ENCODE measurements at regions not wholly inside any gene's neighbourhood (a gene's known extent, or its start where the extent isn't known, plus 50 kb on each side); places are given as distances from the start of the nearest gene placed in this dataset.

- no peak for DNase-seq (ENCODE audit: low read depth)
- TF ChIP-seq, protein P1, sequence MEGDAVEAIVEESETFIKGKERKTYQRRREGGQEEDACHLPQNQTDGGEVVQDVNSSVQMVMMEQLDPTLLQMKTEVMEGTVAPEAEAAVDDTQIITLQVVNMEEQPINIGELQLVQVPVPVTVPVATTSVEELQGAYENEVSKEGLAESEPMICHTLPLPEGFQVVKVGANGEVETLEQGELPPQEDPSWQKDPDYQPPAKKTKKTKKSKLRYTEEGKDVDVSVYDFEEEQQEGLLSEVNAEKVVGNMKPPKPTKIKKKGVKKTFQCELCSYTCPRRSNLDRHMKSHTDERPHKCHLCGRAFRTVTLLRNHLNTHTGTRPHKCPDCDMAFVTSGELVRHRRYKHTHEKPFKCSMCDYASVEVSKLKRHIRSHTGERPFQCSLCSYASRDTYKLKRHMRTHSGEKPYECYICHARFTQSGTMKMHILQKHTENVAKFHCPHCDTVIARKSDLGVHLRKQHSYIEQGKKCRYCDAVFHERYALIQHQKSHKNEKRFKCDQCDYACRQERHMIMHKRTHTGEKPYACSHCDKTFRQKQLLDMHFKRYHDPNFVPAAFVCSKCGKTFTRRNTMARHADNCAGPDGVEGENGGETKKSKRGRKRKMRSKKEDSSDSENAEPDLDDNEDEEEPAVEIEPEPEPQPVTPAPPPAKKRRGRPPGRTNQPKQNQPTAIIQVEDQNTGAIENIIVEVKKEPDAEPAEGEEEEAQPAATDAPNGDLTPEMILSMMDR (conservative IDR thresholded peaks at IDR 0.05; ENCODE audit: low read depth, low read length), result no peak
Measured at GRCh38 chr18:78159397-78159796, 820.2 kb upstream of the SALL3 start.

DNA sequence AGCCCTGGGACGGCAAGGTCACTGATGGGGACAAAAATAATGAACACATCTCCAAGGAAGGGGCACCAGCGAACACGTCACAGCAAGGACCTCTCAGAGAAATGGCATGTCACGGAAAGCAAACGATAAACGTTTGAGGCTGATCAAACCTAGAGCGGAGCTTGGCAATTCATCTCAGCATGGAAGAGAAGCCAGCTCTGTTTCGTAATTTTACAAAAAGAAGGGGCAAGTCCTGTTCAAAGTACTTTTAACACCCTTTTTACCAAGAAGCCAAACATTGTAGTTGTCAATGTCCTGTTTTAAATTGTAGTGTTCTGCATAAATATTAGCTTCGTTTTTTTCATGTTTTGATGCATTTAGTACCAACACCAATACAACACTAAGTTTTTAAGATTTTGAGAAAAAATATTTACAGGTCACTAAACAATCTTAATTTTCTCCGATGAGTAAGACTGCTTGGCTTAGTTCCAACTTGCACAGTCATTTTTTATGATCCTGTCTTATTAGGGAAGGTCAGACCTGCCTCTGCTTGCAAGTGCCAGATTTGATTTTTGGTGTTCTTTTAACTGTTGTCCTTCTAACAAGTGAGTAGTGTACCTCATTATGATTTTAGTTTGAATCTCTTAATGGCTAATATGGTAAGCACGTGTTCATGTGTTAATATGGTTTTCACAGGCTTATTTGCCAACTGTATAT lies 818.5 kb upstream of the SALL3 start:
- TF ChIP-seq, protein P1 (conservative IDR thresholded peaks at IDR 0.05; ENCODE audit: low read depth, low read length), result no peak
- peak; percentile 1 for DNase-seq (ENCODE audit: low read depth)
- no peak overlapping the region for H3K4me3 ChIP-seq (ENCODE audit: low read depth, low read length)

More at GRCh38 chr18:78159397-78159796, 820.2 kb upstream of the SALL3 start:
- H3K4me3 ChIP-seq (ENCODE audit: low read depth, low read length), result no peak overlapping the region

GRCh38 chr18:78165525-78165924 lies 814.1 kb upstream of the SALL3 start:
- no peak for DNase-seq (ENCODE audit: low read depth)
- TF ChIP-seq, protein P1 (conservative IDR thresholded peaks at IDR 0.05; ENCODE audit: low read depth, low read length), result no peak
- H3K4me3 ChIP-seq (ENCODE audit: low read depth, low read length), result no peak overlapping the region

- TF ChIP-seq, protein P1 (conservative IDR thresholded peaks at IDR 0.05; ENCODE audit: low read depth, low read length), result no peak
- DNase-seq (ENCODE audit: low read depth), result no peak
- H3K4me3 ChIP-seq (ENCODE audit: low read depth, low read length), result no peak overlapping the region
Measured at GRCh38 chr18:78168526-78168925, 811.1 kb upstream of the SALL3 start.

- H3K4me3 ChIP-seq (ENCODE audit: low read depth, low read length), result no peak overlapping the region
- TF ChIP-seq, protein P1 (conservative IDR thresholded peaks at IDR 0.05; ENCODE audit: low read depth, low read length), result no peak
- no peak for DNase-seq (ENCODE audit: low read depth)
Measured at GRCh38 chr18:78169174-78169864, 810.3 kb upstream of the SALL3 start.

DNA sequence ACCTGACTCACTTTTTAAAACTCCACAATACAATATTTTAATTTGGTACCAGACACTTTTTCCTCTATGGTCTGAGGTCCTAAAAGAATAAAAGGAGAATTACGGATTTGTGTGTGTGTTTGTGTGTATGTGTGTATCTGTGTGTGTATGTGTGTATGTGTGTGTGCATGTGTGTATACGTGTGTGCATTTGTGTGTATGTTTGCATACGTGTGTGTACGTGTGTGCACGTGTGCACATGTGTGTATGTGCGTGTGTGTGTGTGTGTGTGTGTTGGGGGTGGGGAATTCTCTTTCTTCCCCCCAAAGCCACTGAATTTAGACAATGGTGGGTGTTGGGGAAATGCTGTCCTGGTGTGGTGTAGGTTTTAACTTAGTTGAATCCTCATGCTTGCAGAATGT lies 807.7 kb upstream of the SALL3 start:
- DNase-seq (ENCODE audit: low read depth), result no peak
- TF ChIP-seq, protein P1 (conservative IDR thresholded peaks at IDR 0.05; ENCODE audit: low read depth, low read length), result no peak

More for the DNA sequence above, 807.7 kb upstream of the SALL3 start:
- no peak overlapping the region for H3K4me3 ChIP-seq (ENCODE audit: low read depth, low read length)
